H1 (cell line): ENCODE measurements at regions not wholly inside any gene's neighbourhood (a gene's known extent, or its start where the extent isn't known, plus 50 kb on each side); places are given as distances from the start of the nearest gene placed in this dataset.
"Not testable (repeated sequence)": the region's sequence is repeated elsewhere in the genome, so short reads cannot be mapped to it uniquely, and the experiment has no call there.

Experiments
- CTCF ChIA-PET: fragments of 300-600 bp; sonication (Branson Sonifier 250); formaldehyde crosslinking; loops from one replicate; lab custom pipeline; 2021; ENCODE audit not compliant: partially characterized antibody; lab: Charles Lee
- POLR2A ChIA-PET: fragments of 300-600 bp; sonication (Branson Sonifier 250); formaldehyde crosslinking; loops from one replicate; lab custom pipeline; 2021; ENCODE audit warnings: inconsistent platforms; ENCODE audit not compliant: partially characterized antibody; lab: Charles Lee
- DNase-seq, 2 experiments: peaks; one replicate each; pipeline versions ENCODE4 v3.0.0 to v3.0.0-alpha.2; 2010 to 2022; ENCODE audit warnings: low spot score in 2 of 2, low read depth in 1 of 2, mixed read lengths in 1 of 2
- FAIRE-seq: peaks from 2 replicates; lab custom pipeline; 2011; peaks lifted over from hg19 to GRCh38; lab: Jason Lieb, UNC
- H2AFZ ChIP-seq: 2 replicates; pipeline ENCODE4 v1.8.1; 2012; ENCODE audit warnings: low read length, inconsistent platforms
- H2AK5ac ChIP-seq: 2 replicates; pipeline ENCODE4 v1.6.1; 2013; ENCODE audit warnings: low read depth, low read length
- H2BK120ac ChIP-seq: replicated peaks from 2 replicates; pipeline ENCODE3; 2013; ENCODE audit warnings: low read depth, low read length, inconsistent platforms
- H2BK12ac ChIP-seq: 2 replicates; pipeline ENCODE4 v1.6.1; 2013; ENCODE audit warnings: low read depth, low read length
- H2BK15ac ChIP-seq: 2 replicates; pipeline ENCODE4 v1.6.1; 2013; ENCODE audit warnings: low read length
- H2BK20ac ChIP-seq: 2 replicates; pipeline ENCODE4 v1.6.1; 2013; ENCODE audit warnings: low read length
- H2BK5ac ChIP-seq: 2 replicates; pipeline ENCODE4 v1.6.1; 2013; ENCODE audit warnings: low read depth, low read length
- H3K14ac ChIP-seq: 2 replicates; pipeline ENCODE4 v1.6.1; 2013; ENCODE audit warnings: inconsistent platforms; ENCODE audit not compliant: insufficient read length
- H3K18ac ChIP-seq: 2 replicates; pipeline ENCODE4 v1.6.1; 2013; ENCODE audit warnings: low read length; ENCODE audit errors: extremely low read depth
- H3K23ac ChIP-seq: 2 replicates; pipeline ENCODE4 v1.6.1; 2013; ENCODE audit warnings: inconsistent platforms; ENCODE audit not compliant: insufficient read length
- H3K23me2 ChIP-seq: 2 replicates; pipeline ENCODE4 v1.6.1; 2013; ENCODE audit warnings: low read depth, low read length
- H3K27ac ChIP-seq: 2 replicates; pipeline ENCODE4 v1.6.1; 2011; ENCODE audit warnings: low read depth, low read length, inconsistent platforms
- H3K27me3 ChIP-seq, 4 experiments: replicated peaks in 1 of 4; 1 replicate in 1 of 4; 2 replicates in 3 of 4; pipeline versions ENCODE4 v1.6.1 to v1.8.1; 2011 to 2013; ENCODE audit warnings: low read length in 3 of 4, mild to moderate bottlenecking in 3 of 4, inconsistent platforms in 2 of 4, mixed read lengths in 2 of 4, moderate library complexity in 1 of 4; ENCODE audit not compliant: control insufficient read depth in 3 of 4, insufficient read depth in 3 of 4; ENCODE audit errors: extremely low read depth in 1 of 4
- H3K36me3 ChIP-seq, 4 experiments: 2 replicates each; pipeline versions ENCODE4 v1.6.1 to v1.8.1; 2011 to 2013; ENCODE audit warnings: mild to moderate bottlenecking in 4 of 4, low read length in 3 of 4, moderate library complexity in 2 of 4, control low read depth in 1 of 4, inconsistent platforms in 1 of 4; ENCODE audit not compliant: insufficient read depth in 4 of 4, control insufficient read depth in 2 of 4
- H3K4ac ChIP-seq: replicated peaks from 2 replicates; pipeline ENCODE3; 2013; ENCODE audit warnings: low read length, low read depth, mixed read lengths, inconsistent platforms; ENCODE audit not compliant: insufficient read length
- H3K4me1 ChIP-seq, 4 experiments: replicated peaks in 1 of 4; 1 replicate in 1 of 4; 2 replicates in 3 of 4; pipeline versions ENCODE4 v1.6.1 to v1.8.1; 2011 to 2013; ENCODE audit warnings: low read length in 3 of 4, inconsistent platforms in 2 of 4, mixed read lengths in 1 of 4; ENCODE audit not compliant: insufficient read depth in 4 of 4, control insufficient read depth in 3 of 4
- H3K4me2 ChIP-seq, 2 experiments: 2 replicates each; pipeline versions ENCODE4 v1.6.1 to v1.8.1; 2011 to 2013; ENCODE audit warnings: low read depth in 2 of 2, low read length in 2 of 2, control low read depth in 1 of 2, inconsistent platforms in 1 of 2, mild to moderate bottlenecking in 1 of 2; ENCODE audit not compliant: insufficient read depth in 1 of 2
- H3K4me3 ChIP-seq, 4 experiments: fragments of 200-600, 300-600 bp in 1 of 4; sonication (generic), shearing (Covaris generic), sonication (Bioruptor Twin) in 1 of 4; 2 replicates each; pipeline versions ENCODE4 v1.5.1 to v1.8.1; 2011 to 2016; ENCODE audit warnings: low read length in 4 of 4, low read depth in 3 of 4, control low read depth in 2 of 4, inconsistent platforms in 2 of 4, mild to moderate bottlenecking in 2 of 4, mixed read lengths in 1 of 4, moderate library complexity in 1 of 4; ENCODE audit not compliant: insufficient read depth in 2 of 4; ENCODE audit errors: extremely low read depth in 1 of 4
- H3K56ac ChIP-seq: replicated peaks from 2 replicates; pipeline ENCODE3; 2013; ENCODE audit warnings: low read depth, mild to moderate bottlenecking, mixed read lengths, low read length, inconsistent platforms; ENCODE audit not compliant: insufficient read length
- H3K79me1 ChIP-seq: 2 replicates; pipeline ENCODE4 v1.6.1; 2013; ENCODE audit warnings: low read depth, low read length, control low read depth
- H3K79me2 ChIP-seq, 2 experiments: 2 replicates each; pipeline versions ENCODE4 v1.6.1 to v1.8.1; 2012 to 2013; ENCODE audit warnings: low read length in 2 of 2, mild to moderate bottlenecking in 2 of 2, inconsistent platforms in 1 of 2; ENCODE audit not compliant: insufficient read depth in 2 of 2, control insufficient read depth in 1 of 2
- H3K9ac ChIP-seq, 4 experiments: replicated peaks in 1 of 4; 1 replicate in 1 of 4; 2 replicates in 3 of 4; pipeline versions ENCODE4 v1.6.1 to v1.8.1; 2011 to 2013; ENCODE audit warnings: low read depth in 3 of 4, low read length in 3 of 4, control low read depth in 2 of 4, mild to moderate bottlenecking in 2 of 4, moderate library complexity in 2 of 4, inconsistent platforms in 1 of 4; ENCODE audit errors: extremely low read depth in 1 of 4
- H3K9me3 ChIP-seq, 2 experiments: 2 replicates each; pipeline versions ENCODE4 v1.6.1 to v1.8.1; 2012 to 2013; ENCODE audit warnings: mild to moderate bottlenecking in 2 of 2, moderate library complexity in 2 of 2, control low read depth in 1 of 2, inconsistent platforms in 1 of 2, low read depth in 1 of 2, low read length in 1 of 2, mixed read lengths in 1 of 2; ENCODE audit not compliant: insufficient read depth in 2 of 2
- H4K20me1 ChIP-seq, 2 experiments: replicated peaks in 1 of 2; 2 replicates each; pipeline versions ENCODE3 to v1.8.1; 2011 to 2013; ENCODE audit warnings: inconsistent platforms in 2 of 2, low read length in 2 of 2, mild to moderate bottlenecking in 1 of 2; ENCODE audit not compliant: insufficient read depth in 2 of 2, control insufficient read depth in 1 of 2
- H4K5ac ChIP-seq: 2 replicates; pipeline ENCODE4 v1.6.1; 2013; ENCODE audit warnings: low read length, low read depth, mixed read lengths, inconsistent platforms; ENCODE audit not compliant: insufficient read length
- H4K8ac ChIP-seq: 2 replicates; pipeline ENCODE4 v1.8.0; 2013; ENCODE audit warnings: mild to moderate bottlenecking, moderate library complexity, low read length, inconsistent platforms; ENCODE audit not compliant: insufficient read depth; ENCODE audit errors: extremely low read depth
- H4K91ac ChIP-seq: replicated peaks from 2 replicates; pipeline ENCODE3; 2013; ENCODE audit warnings: low read length, mixed read lengths, inconsistent platforms; ENCODE audit not compliant: insufficient read length
- CBX5 ChIP-seq: fragments of 300-800, 300-1000 bp; sonication (generic); IDR thresholded peaks from 2 replicates; pipeline ENCODE4 v1.7.1; 2016; ENCODE audit warnings: antibody characterized with exemption, low read length, low read depth
- CHD2 ChIP-seq: IDR thresholded peaks from 2 replicates; pipeline ENCODE4 v1.6.1; 2012; ENCODE audit warnings: low read length, improper control_type of control experiment
- EGR1 ChIP-seq: IDR thresholded peaks from 2 replicates; pipeline ENCODE4 v1.6.1; 2011; ENCODE audit warnings: low read depth, low read length, borderline replicate concordance
- EZH2 ChIP-seq: fragments of 200-600 bp; sonication (generic); IDR thresholded peaks from 2 replicates; pipeline ENCODE4 v1.7.1; 2012; ENCODE audit warnings: low read depth, mild to moderate bottlenecking, moderate library complexity, low read length, inconsistent platforms; ENCODE audit not compliant: severe bottlenecking
- HDAC6 ChIP-seq: IDR thresholded peaks from one replicate; pipeline ENCODE4 v1.7.1; 2012; ENCODE audit warnings: low read depth, mild to moderate bottlenecking, inconsistent platforms, low read length, moderate library complexity
- KDM5A ChIP-seq: fragments of 200-600 bp; IDR thresholded peaks from 2 replicates; pipeline ENCODE4 v1.7.1; 2012; ENCODE audit warnings: mild to moderate bottlenecking, low read length, inconsistent platforms, mixed read lengths
- POLR2A ChIP-seq, 2 experiments: IDR thresholded peaks; 1 replicate in 1 of 2; 2 replicates in 1 of 2; pipeline ENCODE4 v1.6.1; 2011; ENCODE audit warnings: low read depth in 2 of 2, low read length in 2 of 2, mild to moderate bottlenecking in 2 of 2; ENCODE audit errors: control extremely low read depth in 1 of 2
- SIRT6 ChIP-seq: IDR thresholded peaks from one replicate; pipeline ENCODE4 v1.7.1; 2012; ENCODE audit warnings: low read length, inconsistent platforms
- SP2 ChIP-seq: IDR thresholded peaks from 2 replicates; pipeline ENCODE4 v1.6.1; 2012; ENCODE audit warnings: mild to moderate bottlenecking, low read length, inconsistent platforms
- TCF12 ChIP-seq: IDR thresholded peaks from 2 replicates; pipeline ENCODE4 v1.6.1; 2011; ENCODE audit warnings: low read depth, mild to moderate bottlenecking, low read length
- YY1 ChIP-seq: IDR thresholded peaks from 2 replicates; pipeline ENCODE4 v1.6.1; 2011; ENCODE audit warnings: low read depth, mild to moderate bottlenecking, low read length
- WGBS, 2 experiments: shearing (Covaris generic) in 1 of 2; methylation state at CpG; one replicate each; pipeline versions ENCODE4 v1.1.6 to v1.1.7; 2013 to 2015; ENCODE audit warnings: low lambda C conversion rate in 2 of 2, mixed read lengths in 2 of 2, inconsistent platforms in 1 of 2, low coverage in 1 of 2, missing lambda C conversion rate in 1 of 2; ENCODE audit not compliant: insufficient replicate concordance in 2 of 2, insufficient coverage in 1 of 2, insufficient read length in 1 of 2; ENCODE audit errors: extremely low coverage in 1 of 2, missing lambda C conversion rate in 1 of 2; 5-methylcytosine and 5-hydroxymethylcytosine counted together

DNA sequence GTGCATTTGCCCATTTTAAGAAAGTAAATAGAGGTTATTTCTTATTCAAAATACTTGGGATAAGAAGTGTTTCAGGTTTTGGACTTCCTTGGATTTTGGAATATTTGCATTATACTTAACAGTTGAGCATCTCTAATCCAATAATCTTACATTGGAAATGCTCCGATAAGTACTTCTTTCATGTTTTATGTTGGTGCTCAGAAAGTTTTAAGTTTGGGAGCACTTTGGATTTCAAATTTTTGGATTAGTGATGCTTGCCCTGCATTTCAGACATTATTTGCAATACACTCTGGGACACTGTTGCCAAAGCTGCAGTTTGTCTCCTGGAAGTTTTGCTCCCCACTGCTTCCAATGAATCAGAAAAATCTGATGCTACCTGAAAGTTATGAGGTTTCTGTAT, 691.9 kb upstream of the SLITRK6 start (continued):
- TF ChIP-seq CBX5 (no peak), POLR2A (IDR thresholded peaks at IDR 0.05; ENCODE audit: control extremely low read depth in 1 of 2, low read depth in 2 of 2, low read length in 2 of 2) (no peak), CHD2 (no peak), SIRT6 (no peak), TCF12 (no peak), HDAC6 (no peak), SP2 (no peak), KDM5A (no peak), EGR1 (no peak), EZH2 (no peak), YY1 (no peak)

DNA sequence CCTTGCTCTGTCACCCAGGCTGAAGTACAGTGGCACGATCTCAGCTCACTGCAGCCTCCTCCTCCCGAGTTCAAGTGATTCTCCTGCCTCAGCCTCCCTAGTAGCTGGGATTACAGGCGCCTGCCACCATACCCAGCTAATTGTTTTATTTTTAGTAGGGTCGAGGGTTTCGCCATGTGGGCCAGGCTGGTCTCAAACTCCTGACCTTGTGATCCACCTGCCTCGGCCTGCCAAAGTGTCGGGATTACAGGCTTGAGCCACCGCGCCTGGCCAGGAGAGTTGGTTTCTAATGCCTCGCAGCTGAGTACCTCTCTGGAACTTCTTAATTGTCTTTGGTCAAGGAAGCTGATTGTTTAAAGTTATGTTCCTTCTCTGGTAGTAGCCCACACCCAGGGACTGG, 702.7 kb upstream of the SLITRK6 start:
- H3K36me3 ChIP-seq, H3K4me1 ChIP-seq, H2AK5ac ChIP-seq, H3K18ac ChIP-seq, H3K27me3 ChIP-seq, H4K91ac ChIP-seq, H3K9ac ChIP-seq, H3K23ac ChIP-seq, H2BK5ac ChIP-seq, H4K5ac ChIP-seq, FAIRE-seq, H3K4me3 ChIP-seq, H3K79me2 ChIP-seq, CTCF ChIA-PET, H4K20me1 ChIP-seq, H2BK12ac ChIP-seq, H3K4ac ChIP-seq, H3K27ac ChIP-seq, H2BK20ac ChIP-seq, H2AFZ ChIP-seq, H3K14ac ChIP-seq, H3K79me1 ChIP-seq, H3K56ac ChIP-seq, POLR2A ChIA-PET, H3K23me2 ChIP-seq, H2BK15ac ChIP-seq, H3K9me3 ChIP-seq, DNase-seq, H3K4me2 ChIP-seq, H2BK120ac ChIP-seq, H4K8ac ChIP-seq: not testable (repeated sequence)
- 92% methylated on average over 9 of the region's 10 CpGs; no CpG with 5 or more reads in 1 of the 2 experiments for WGBS, 2 experiments
